Stimulated activated CD8-positive, alpha-beta memory T cell treated with anti-CD3 and anti-CD28 coated beads, Interleukin-4, amount 100 ng/mL, for 24 hours (primary cell): ENCODE measurements at regions not wholly inside any gene's neighbourhood (a gene's known extent, or its start where the extent isn't known, plus 50 kb on each side); places are given as distances from the start of the nearest gene placed in this dataset.

ENCODE experiments used
- DNase-seq: peaks from one replicate; pipeline ENCODE4 v3.0.0-alpha.2; 2020; ENCODE audit warnings: low read depth

- no peak for DNase-seq
Observed at GRCh38 chr1:234670967-234671626, 61.1 kb upstream of the IRF2BP2 start.

GRCh38 chr1:234669499-234669898, 59.5 kb upstream of the IRF2BP2 start:
- DNase-seq = no peak

- no peak for DNase-seq
Observed at GRCh38 chr1:234668577-234668955, 58.6 kb upstream of the IRF2BP2 start.

- DNase-seq = no peak
Observed at GRCh38 chr1:234667600-234668576, 57.9 kb upstream of the IRF2BP2 start.

- no peak for DNase-seq
Observed at GRCh38 chr1:234666761-234667160, 56.8 kb upstream of the IRF2BP2 start.

- no peak for DNase-seq
Observed at GRCh38 chr1:234665975-234666605, 56.1 kb upstream of the IRF2BP2 start.

- DNase-seq = no peak
Observed at GRCh38 chr1:234662148-234662547, 52.2 kb upstream of the IRF2BP2 start.

GRCh38 chr1:234661317-234661928, 51.4 kb upstream of the IRF2BP2 start:
- no peak for DNase-seq

- no peak for DNase-seq
Observed at GRCh38 chr1:234660536-234661316, 50.7 kb upstream of the IRF2BP2 start.
